Activated CD8-positive, alpha-beta T cell treated with anti-CD3 and anti-CD28 coated beads for 36 hours (primary cell): ENCODE measurements at regions not wholly inside any gene's neighbourhood (a gene's known extent, or its start where the extent isn't known, plus 50 kb on each side); places are given as distances from the start of the nearest gene placed in this dataset.

Experiments
- ATAC-seq: fragments of 200-7000 bp; cut with Tn5 transposase; one replicate; pipeline ENCODE4 v1.10.0; 2021; ENCODE audit warnings: mild to moderate bottlenecking, moderate library complexity
- CTCF ChIA-PET: fragments of 350-600 bp; sonication (Branson Sonifier 250); formaldehyde crosslinking; loops from one replicate; lab custom pipeline; 2021; ENCODE audit warnings: antibody characterized with exemption; lab: Charles Lee
- POLR2A ChIA-PET: fragments of 350-600 bp; sonication (Branson Sonifier 250); formaldehyde crosslinking; loops from one replicate; lab custom pipeline; 2021; ENCODE audit warnings: antibody characterized with exemption; lab: Charles Lee
- DNase-seq: peaks from one replicate; pipeline ENCODE4 v3.0.0-alpha.2; 2020
- H3K27ac Mint-ChIP-seq: one replicate; pipeline ENCODE4 v1.8.0; 2021; ENCODE audit warnings: mild to moderate bottlenecking, mixed read lengths
- H3K27me3 Mint-ChIP-seq: one replicate; pipeline ENCODE4 v1.8.0; 2021; ENCODE audit warnings: mixed read lengths
- H3K36me3 Mint-ChIP-seq: one replicate; pipeline ENCODE4 v1.8.0; 2021; ENCODE audit warnings: low read depth, mixed read lengths
- H3K4me1 Mint-ChIP-seq: one replicate; pipeline ENCODE4 v1.8.0; 2021; ENCODE audit warnings: low read depth, mixed read lengths
- H3K4me3 Mint-ChIP-seq: one replicate; pipeline ENCODE4 v1.8.0; 2021; ENCODE audit warnings: mild to moderate bottlenecking, moderate library complexity, mixed read lengths
- H3K9me3 Mint-ChIP-seq: one replicate; pipeline ENCODE4 v1.8.0; 2021; ENCODE audit warnings: mixed read lengths
- intact Hi-C: fragments of 100-400 bp; cut with micrococcal nuclease; formaldehyde crosslinking; loops from one replicate; pipeline ENCODE4 v1.10.0; 2022
- TF ChIP-seq, protein P1 (sequence below): fragments of 200-600 bp; IDR thresholded peaks from one replicate; pipeline ENCODE4 v1.8.0; 2022; ENCODE audit warnings: antibody characterized with exemption, mild to moderate bottlenecking

DNA sequence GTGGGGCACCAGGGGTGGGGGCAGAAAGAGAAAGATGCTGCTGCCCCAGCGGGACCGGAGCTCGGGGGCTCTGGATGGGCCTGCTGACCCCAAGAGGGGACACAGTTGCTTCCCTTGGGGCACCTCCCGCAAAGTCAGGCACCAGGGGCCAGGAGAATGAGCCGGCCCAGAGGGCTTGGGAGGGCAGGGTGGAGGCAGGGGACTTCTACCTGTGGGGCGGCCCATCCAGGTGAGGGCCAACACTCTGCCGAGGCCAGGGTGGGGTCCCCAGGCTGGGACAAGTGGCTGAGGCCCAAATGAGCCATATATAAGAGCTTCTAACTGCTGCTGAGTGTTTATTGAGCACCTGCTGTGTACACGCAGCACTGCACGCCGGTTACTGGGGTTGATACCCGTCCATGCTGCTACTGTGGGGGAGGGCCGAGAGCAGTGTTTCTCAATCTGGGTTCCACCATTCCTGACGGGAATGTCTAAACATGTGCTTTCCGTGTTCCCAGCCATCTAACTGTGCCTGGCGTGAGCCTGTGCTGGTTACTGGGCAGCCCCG, 211.7 kb upstream of the GSE1 start:
- Mint-ChIP-seq H3K27me3 (no peaks in the 10 kb centered on the region), H3K36me3 (no peaks in the 10 kb centered on the region), H3K27ac (no peak overlapping the region), H3K4me3 (no peak overlapping the region), H3K9me3 (no peaks in the 10 kb centered on the region), H3K4me1 (peaks cover 4% of the 10 kb centered on the region)
- TF ChIP-seq, protein P1, sequence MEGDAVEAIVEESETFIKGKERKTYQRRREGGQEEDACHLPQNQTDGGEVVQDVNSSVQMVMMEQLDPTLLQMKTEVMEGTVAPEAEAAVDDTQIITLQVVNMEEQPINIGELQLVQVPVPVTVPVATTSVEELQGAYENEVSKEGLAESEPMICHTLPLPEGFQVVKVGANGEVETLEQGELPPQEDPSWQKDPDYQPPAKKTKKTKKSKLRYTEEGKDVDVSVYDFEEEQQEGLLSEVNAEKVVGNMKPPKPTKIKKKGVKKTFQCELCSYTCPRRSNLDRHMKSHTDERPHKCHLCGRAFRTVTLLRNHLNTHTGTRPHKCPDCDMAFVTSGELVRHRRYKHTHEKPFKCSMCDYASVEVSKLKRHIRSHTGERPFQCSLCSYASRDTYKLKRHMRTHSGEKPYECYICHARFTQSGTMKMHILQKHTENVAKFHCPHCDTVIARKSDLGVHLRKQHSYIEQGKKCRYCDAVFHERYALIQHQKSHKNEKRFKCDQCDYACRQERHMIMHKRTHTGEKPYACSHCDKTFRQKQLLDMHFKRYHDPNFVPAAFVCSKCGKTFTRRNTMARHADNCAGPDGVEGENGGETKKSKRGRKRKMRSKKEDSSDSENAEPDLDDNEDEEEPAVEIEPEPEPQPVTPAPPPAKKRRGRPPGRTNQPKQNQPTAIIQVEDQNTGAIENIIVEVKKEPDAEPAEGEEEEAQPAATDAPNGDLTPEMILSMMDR: no peak
- CTCF ChIA-PET: interaction anchor here (1.5 to 1.8 kb wide), 3 partner anchors 15 to 316 kb away, joined by 3 to 7 read pairs (median 4); no protein-coding TSS in a partner anchor
- POLR2A ChIA-PET: no interaction called here
- DNase-seq (no peak), ATAC-seq (no peak)
- intact Hi-C loops: no loop called here

DNA sequence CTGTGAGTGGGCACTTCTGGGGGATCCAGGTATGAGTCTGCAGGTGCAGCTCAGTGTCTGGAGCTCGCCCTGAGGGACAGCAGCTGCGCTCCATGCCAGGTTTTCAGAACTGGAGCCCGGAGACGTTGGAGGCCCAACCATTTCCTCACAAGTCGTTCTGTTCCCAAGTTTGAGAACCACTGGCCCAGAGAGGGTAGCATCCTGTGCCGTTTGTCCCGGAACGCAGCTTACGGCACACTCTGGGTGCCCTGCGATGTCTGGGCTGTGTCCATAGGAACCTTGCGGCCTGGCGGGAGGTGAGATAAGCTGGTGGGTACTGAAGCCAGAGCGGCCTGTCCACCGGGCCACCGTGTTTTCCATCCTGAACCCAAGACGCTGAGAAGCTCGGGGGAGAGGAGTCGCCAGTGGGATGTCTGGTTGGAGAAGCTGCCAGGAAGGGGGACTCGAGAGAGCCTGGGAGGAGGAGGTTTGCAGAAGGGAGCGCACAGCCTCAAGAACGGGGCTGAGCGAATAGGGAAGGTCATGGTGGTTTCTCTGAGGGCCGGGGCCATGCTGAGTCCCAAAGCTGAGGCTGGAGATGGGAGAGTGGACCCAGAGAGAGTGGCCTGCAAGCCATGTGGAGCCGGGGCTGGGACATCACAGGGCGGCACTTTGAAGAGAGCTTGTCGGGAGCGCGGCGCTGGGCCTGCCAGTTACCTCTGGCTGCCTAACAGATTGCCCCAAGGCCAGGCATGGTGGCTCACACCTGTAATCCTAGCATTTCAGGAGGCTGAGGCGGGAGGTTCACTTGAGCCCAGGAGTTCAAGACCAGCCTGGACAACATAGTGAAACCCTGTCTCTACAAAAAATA, 211.0 kb upstream of the GSE1 start:
- no peaks in the 10 kb centered on the region for H3K9me3 Mint-ChIP-seq
- ChIA-PET POLR2A (interaction anchor here (1.1 kb wide), 1 partner anchor 12 kb away, joined by 6 read pairs; no protein-coding TSS in a partner anchor), CTCF (interaction anchor here (1.1 to 1.8 kb wide), 6 partner anchors 14 to 315 kb away, joined by 3 to 7 read pairs (median 3); no protein-coding TSS in a partner anchor)
- ATAC-seq (no peak), DNase-seq (no peak)
- no peak overlapping the region for H3K27ac Mint-ChIP-seq
- TF ChIP-seq, protein P1: no peak
- H3K36me3 Mint-ChIP-seq: no peaks in the 10 kb centered on the region
- intact Hi-C loops: no loop called here
- peaks cover 4% of the 10 kb centered on the region for H3K4me1 Mint-ChIP-seq
- H3K4me3 Mint-ChIP-seq: no peak overlapping the region
- H3K27me3 Mint-ChIP-seq: no peaks in the 10 kb centered on the region

DNA sequence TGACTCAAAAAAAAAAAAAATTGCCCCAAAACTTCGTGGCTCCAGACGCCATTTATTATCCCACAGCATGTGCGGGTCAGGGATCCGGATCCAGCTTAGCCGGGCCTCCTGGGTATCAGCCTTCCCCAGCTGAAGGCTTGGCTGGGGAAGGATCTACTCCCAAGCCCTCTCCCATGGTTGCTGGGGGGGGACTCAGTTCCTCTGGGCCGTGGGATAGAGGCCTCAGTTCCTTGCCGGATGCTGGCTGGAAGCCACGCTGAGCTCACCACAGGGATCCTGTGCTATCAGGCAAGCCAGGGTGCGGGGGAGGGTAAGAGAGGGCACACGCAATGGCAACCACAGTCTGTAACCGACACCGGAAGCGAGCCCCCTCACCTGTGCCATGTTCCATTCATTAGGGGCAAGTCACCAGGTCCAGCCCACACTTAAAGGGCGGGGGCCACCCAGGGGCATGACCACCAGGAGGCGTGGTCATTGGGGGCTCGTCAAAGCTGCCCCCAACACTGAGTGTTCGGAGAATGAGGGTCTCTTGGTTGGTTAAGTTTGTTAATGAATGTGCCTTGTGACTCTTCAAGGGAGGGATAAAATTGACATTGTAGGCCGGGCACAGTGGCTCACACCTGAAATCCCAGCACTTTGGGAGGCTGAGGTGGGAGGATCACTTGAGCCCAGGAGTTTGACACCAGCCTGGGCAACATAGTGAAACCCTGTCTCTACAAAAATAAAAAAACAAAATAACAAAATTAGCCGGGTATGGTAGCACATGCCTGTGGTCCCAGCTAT, 210.0 kb upstream of the GSE1 start:
- H3K27me3 Mint-ChIP-seq: no peaks in the 10 kb centered on the region
- ChIA-PET CTCF (interaction anchor here (1.0 to 1.8 kb wide), 7 partner anchors 9 to 315 kb away, joined by 3 to 7 read pairs (median 3); no protein-coding TSS in a partner anchor), POLR2A (interaction anchor here (1.1 kb wide), 1 partner anchor 11 kb away, joined by 6 read pairs; no protein-coding TSS in a partner anchor)
- DNase-seq (peak; percentile 71), ATAC-seq (peak; percentile 77)
- H3K27ac Mint-ChIP-seq: peak overlapping the region; percentile 69
- H3K36me3 Mint-ChIP-seq: no peaks in the 10 kb centered on the region
- intact Hi-C loops: no loop called here
- no peaks in the 10 kb centered on the region for H3K9me3 Mint-ChIP-seq
- H3K4me3 Mint-ChIP-seq: no peak overlapping the region
- H3K4me1 Mint-ChIP-seq: peaks cover 4% of the 10 kb centered on the region
- TF ChIP-seq, protein P1: no peak

DNA sequence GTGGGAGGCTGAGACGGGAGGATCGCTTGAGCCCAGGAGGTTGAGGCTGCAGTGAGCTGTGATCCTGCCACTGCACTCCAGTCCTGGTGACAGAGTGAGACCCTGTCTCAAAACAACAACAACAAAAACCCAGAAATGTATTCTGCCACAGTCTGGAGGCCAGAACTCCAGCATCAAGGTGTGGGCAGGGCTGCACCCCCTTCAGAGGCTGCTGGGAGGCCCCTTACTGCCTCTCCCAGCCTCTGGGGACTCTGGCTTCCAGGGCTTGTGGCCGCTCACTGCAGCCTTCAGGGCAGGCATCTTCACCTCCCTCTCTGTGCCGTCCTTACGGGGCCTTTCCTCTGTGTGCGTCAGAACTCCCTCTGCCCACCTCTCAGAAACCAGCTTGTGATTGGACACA, 209.4 kb upstream of the GSE1 start:
- ChIA-PET POLR2A (no interaction called here), CTCF (interaction anchor here (1.0 to 1.2 kb wide), 3 partner anchors 10 to 17 kb away, joined by 3 to 4 read pairs (median 3); no protein-coding TSS in a partner anchor)
- no peak for ATAC-seq
- no peak for DNase-seq
- intact Hi-C loops: no loop called here
- TF ChIP-seq, protein P1: no peak
- H3K27ac Mint-ChIP-seq: peak overlapping the region; percentile 69
- no peak overlapping the region for H3K4me3 Mint-ChIP-seq
- H3K4me1 Mint-ChIP-seq: peaks cover 4% of the 10 kb centered on the region
- no peaks in the 10 kb centered on the region for H3K36me3 Mint-ChIP-seq
- H3K9me3 Mint-ChIP-seq: no peaks in the 10 kb centered on the region
- no peaks in the 10 kb centered on the region for H3K27me3 Mint-ChIP-seq
